ENCODE measurements at regions not wholly inside any gene's neighbourhood (a gene's known extent, or its start where the extent isn't known, plus 50 kb on each side); places are given as distances from the start of the nearest gene placed in this dataset.

GRCh38 chr1:80994934-80995333 is 805.8 kb upstream of the ADGRL2 start:
- TF ChIP-seq POLR2A (IDR thresholded peaks at IDR 0.05; ENCODE audit: low read depth) (no peak), POLR2AphosphoS5 (IDR thresholded peaks at IDR 0.05) (no peak)
- TF ChIP-seq, protein P1, sequence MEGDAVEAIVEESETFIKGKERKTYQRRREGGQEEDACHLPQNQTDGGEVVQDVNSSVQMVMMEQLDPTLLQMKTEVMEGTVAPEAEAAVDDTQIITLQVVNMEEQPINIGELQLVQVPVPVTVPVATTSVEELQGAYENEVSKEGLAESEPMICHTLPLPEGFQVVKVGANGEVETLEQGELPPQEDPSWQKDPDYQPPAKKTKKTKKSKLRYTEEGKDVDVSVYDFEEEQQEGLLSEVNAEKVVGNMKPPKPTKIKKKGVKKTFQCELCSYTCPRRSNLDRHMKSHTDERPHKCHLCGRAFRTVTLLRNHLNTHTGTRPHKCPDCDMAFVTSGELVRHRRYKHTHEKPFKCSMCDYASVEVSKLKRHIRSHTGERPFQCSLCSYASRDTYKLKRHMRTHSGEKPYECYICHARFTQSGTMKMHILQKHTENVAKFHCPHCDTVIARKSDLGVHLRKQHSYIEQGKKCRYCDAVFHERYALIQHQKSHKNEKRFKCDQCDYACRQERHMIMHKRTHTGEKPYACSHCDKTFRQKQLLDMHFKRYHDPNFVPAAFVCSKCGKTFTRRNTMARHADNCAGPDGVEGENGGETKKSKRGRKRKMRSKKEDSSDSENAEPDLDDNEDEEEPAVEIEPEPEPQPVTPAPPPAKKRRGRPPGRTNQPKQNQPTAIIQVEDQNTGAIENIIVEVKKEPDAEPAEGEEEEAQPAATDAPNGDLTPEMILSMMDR (IDR thresholded peaks at IDR 0.05), result no peak
